IPS-20b (cell line): ENCODE measurements at regions not wholly inside any gene's neighbourhood (a gene's known extent, or its start where the extent isn't known, plus 50 kb on each side); places are given as distances from the start of the nearest gene placed in this dataset.
A peak's percentile ranks its signal among the peaks of the same experiment; 100 is the strongest.

Source experiments
- H3K27ac ChIP-seq: one replicate; pipeline ENCODE4 v1.5.1; 2013; ENCODE audit warnings: low read length
- H3K27me3 ChIP-seq: 2 replicates; pipeline ENCODE4 v1.6.1; 2013; ENCODE audit warnings: mild to moderate bottlenecking, low read length, inconsistent platforms; ENCODE audit not compliant: insufficient read depth
- H3K36me3 ChIP-seq: 2 replicates; pipeline ENCODE4 v1.6.1; 2013; ENCODE audit warnings: low read depth, mild to moderate bottlenecking, inconsistent platforms, low read length, moderate library complexity; ENCODE audit not compliant: insufficient read depth
- H3K4me1 ChIP-seq: 2 replicates; pipeline ENCODE4 v1.6.1; 2013; ENCODE audit warnings: mild to moderate bottlenecking, control low read depth, inconsistent platforms, low read length, moderate library complexity; ENCODE audit not compliant: insufficient read depth
- H3K4me3 ChIP-seq: 2 replicates; pipeline ENCODE4 v1.5.1; 2013; ENCODE audit warnings: mild to moderate bottlenecking, low read length, inconsistent platforms
- H3K9ac ChIP-seq: 2 replicates; pipeline ENCODE4 v1.6.1; 2013; ENCODE audit warnings: low read depth, mild to moderate bottlenecking, inconsistent platforms, low read length, moderate library complexity
- H3K9me3 ChIP-seq: 2 replicates; pipeline ENCODE4 v1.6.1; 2013; ENCODE audit warnings: mild to moderate bottlenecking, low read depth, low read length, inconsistent platforms; ENCODE audit not compliant: insufficient read depth

DNA sequence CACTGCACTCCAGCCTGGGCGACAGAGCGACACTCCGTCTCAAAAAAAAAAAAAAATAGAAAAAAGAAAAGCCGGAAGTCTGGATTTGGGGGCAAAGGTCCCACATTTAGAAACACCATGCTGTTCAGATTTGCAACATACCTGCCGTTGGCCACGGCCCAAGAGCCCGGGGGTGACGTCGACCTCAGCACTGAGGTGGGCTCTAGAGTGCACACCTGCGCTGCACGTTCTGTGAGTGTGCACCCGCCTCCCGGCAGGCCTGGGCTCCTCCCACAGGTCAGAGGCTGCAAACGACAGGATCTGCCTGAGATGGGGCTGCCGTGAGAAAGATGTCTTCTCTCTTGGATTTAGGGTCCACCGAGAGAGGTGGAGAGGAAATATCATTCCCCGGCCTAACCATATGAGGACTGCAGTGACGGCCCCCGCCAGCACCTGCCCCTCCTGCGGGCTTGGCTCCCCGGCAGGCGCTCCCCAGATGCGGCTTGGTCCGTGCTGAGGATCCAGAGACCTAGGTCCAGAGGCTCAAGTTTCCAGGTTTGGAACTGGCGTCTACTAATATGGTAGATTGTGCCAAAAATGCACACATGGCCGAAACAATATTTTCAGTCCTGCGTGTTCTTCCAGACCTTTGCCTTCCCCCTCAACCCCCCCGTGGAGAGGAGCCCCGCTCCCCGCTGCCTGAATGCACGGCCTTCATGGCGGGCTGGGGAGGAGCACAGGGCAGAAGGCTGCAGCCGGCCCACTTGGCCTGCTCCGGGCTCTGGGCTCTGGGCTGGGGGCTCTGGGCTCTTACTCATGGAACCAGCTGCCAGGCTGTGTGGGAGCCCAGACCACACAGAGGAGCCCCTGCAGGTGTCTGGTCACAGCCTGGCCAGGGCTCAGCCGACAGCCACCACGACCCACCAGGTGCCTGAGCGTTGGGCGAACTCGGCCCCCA lies 58.8 kb upstream of the FBRSL1 start:
- Histone ChIP-seq H3K4me3 (no peak overlapping the region; the same call in 1 of the 2 replicates), H3K27ac (no peak overlapping the region), H3K9ac (no peak overlapping the region), H3K9me3 (peaks cover 2% of the 10 kb centered on the region), H3K27me3 (peaks cover 97% of the 10 kb centered on the region), H3K36me3 (no peaks in the 10 kb centered on the region), H3K4me1 (peaks cover 5% of the 10 kb centered on the region; the same call in 1 of the 2 replicates)

DNA sequence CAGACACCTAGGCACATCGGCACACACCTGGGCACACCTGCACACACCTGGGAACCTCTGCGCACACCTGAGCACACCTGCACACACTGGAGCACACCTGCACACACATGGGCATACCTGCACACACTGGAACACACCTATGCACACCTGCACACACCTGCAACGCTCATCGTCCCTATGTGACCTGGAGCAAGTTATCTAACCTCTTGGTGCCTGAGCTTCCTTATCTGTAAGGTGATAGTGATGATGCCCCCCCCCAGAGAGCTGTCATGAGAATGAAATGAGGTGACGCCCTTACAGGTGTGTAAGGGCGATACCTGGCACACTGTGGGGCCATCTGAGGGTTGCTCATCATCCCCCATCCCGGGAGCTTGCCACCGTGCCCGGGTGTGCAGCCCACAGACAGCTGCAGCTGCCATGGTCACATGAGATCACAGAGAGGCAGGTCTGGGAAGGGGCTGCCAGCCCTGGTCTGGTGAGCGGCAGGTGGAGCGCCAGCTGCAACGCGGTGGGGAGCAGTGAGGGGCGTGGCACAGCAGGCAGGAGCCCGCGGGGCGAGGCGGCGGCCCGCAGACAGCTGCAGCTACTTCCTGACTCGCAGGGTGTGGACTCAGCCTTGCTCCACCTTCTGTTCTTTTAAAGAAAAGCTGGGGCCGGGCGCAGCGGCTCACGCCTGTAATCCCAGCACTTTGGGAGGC lies 59.9 kb upstream of the FBRSL1 start:
- Histone ChIP-seq H3K4me3 (no peak overlapping the region; the same call in 1 of the 2 replicates), H3K9ac (no peak overlapping the region), H3K27ac (no peak overlapping the region), H3K4me1 (peaks cover 5% of the 10 kb centered on the region; the same call in 1 of the 2 replicates), H3K9me3 (no peaks in the 10 kb centered on the region), H3K27me3 (peaks cover 97% of the 10 kb centered on the region), H3K36me3 (no peaks in the 10 kb centered on the region)

DNA sequence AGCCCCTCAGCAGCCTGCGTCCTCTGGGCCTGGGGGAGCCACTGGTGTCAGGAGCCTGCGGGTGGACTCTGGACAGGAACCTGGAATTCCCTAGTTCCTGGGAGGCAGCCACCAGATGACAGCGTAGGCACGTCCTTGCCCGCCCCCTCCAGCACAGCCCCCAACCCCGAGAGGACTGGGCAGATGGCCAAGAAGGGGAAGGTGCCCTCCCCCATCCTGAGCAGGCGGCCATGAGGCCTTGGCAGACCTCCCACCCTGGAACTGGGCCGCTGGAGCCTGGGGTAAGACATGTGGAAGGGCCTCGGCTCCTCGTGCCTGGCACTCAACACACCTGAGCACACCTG lies 60.4 kb upstream of the FBRSL1 start:
- no peak overlapping the region for H3K9ac ChIP-seq
- H3K36me3 ChIP-seq: no peaks in the 10 kb centered on the region
- no peak overlapping the region; the same call in 1 of the 2 replicates for H3K4me3 ChIP-seq
- H3K27me3 ChIP-seq: peaks cover 97% of the 10 kb centered on the region
- no peak overlapping the region for H3K27ac ChIP-seq
- peaks cover 5% of the 10 kb centered on the region; the same call in 1 of the 2 replicates for H3K4me1 ChIP-seq
- no peaks in the 10 kb centered on the region; the same call in 1 of the 2 replicates for H3K9me3 ChIP-seq

DNA sequence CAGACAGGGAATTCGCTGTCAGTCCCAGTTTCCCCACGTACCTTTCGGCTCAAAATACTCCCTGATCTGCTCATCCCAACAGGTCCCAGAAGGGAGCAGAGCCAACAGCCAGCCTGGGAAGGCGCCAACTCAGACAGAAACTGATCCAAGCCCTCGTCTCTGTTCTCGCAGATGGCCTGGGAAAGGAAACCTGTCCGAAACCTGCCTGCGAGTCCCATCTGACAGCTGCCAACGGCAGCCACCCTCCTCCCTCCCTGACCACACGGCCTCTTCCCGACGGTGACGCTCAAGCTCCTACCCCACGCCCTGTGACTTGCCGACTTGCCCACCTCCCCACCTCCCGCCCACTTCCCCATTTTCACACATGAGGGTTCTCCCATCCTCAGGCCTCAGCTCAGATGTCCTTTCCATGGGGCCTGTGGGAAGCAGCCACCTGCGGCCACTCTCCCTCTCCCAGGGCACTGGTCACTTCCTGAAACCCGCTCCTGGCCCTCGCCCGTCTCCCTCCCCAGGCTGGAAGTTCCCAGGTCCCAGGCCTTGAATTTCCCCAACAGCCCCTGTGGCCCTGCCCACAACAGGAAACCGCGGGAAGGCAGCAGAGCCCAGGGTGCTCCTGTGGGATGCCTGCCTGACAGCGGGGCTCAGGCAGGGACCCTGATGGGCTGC lies 60.9 kb upstream of the FBRSL1 start:
- H3K4me1 ChIP-seq: peaks cover 5% of the 10 kb centered on the region; the same call in 1 of the 2 replicates
- H3K27me3 ChIP-seq: peaks cover 97% of the 10 kb centered on the region
- H3K9me3 ChIP-seq: no peaks in the 10 kb centered on the region; the same call in 1 of the 2 replicates
- 0 out of 2 replicates have a peak overlapping the region, but pooled peaks have one; percentile 23 for H3K4me3 ChIP-seq
- no peak overlapping the region for H3K27ac ChIP-seq
- H3K9ac ChIP-seq: no peak overlapping the region
- H3K36me3 ChIP-seq: no peaks in the 10 kb centered on the region

DNA sequence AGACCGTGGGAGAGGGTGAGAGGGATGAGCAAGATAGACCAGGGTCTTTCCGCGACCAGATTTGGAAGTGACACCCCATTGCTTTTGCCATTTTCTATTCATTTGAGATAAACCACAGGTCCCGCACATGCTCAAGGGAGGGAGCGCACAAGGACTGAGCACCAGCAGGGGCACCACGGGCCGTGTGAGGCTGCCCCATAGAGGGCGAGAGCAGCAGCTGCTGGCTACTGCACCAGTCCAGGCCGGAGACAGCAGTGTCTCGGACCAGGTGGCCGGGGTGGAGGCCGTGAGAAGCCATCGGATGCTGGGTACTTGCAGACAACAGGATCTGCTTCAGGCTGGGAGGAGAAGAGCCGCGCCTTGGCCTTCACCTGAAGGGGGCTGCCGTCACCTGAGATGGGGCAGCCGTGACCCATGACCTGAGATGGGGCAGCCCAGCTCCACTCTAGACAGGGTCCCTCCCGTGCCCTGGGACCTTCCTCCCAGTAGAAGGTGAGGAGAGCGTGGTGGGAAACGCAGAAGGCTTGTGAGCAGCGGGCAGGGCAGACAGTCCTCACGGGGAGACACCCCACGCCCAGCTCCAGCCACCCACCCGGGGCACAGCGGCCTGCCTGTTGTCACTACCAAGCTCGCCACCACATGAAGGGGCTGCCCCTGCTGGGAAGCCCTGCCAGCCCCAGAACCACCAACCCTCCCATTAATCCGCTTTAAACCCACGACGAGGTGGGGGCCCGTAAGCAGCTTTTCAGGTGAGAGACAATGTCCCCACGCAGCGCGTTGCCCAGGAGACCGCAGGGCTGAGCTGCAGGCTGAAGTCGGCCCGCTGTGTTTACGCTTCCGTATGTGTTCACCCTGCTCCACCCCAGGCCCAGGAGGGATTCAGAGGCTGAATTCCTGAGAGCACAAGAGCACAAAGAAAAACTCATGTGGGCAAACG lies 61.7 kb upstream of the FBRSL1 start:
- Histone ChIP-seq H3K4me3 (0 out of 2 replicates have a peak overlapping the region, but pooled peaks have one; percentile 23), H3K9me3 (no peaks in the 10 kb centered on the region; the same call in 1 of the 2 replicates), H3K36me3 (no peaks in the 10 kb centered on the region), H3K9ac (no peak overlapping the region), H3K27ac (no peak overlapping the region), H3K4me1 (peaks cover 5% of the 10 kb centered on the region; the same call in 1 of the 2 replicates), H3K27me3 (peaks cover 97% of the 10 kb centered on the region)

DNA sequence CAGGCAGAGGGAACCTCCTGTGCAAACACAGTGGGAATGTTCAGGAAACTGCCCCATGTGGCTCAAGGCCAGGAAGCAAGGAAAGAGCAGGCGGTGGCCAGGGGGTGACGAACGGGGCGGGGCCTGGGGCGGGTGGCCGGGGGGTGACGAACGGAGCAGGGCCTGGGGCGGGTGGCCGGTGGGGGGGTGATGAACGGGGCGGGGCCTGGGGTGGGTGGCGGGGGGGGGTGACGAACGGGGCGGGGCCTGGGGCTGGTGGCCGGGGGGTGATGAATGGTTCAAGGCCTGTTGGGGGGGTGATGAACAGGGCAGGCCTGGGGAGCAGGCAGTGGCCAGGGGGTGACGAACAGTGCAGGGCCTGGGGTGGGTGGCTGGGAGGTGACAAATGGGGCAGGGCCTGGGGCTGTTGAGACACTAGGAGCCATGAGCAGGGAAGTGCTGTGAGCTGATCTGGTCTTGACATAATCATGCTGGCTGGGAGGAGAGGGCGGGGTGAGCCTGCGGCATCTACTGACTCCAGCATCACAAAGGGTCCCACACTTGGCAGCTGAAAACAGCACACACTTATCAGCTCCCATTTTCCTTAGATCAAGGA lies 62.7 kb upstream of the FBRSL1 start:
- Histone ChIP-seq H3K4me3 (no peak overlapping the region), H3K27ac (no peak overlapping the region), H3K9me3 (no peaks in the 10 kb centered on the region; the same call in 1 of the 2 replicates), H3K4me1 (peaks cover 5% of the 10 kb centered on the region; the same call in 1 of the 2 replicates), H3K36me3 (no peaks in the 10 kb centered on the region), H3K27me3 (peaks cover 97% of the 10 kb centered on the region), H3K9ac (no peak overlapping the region)

DNA sequence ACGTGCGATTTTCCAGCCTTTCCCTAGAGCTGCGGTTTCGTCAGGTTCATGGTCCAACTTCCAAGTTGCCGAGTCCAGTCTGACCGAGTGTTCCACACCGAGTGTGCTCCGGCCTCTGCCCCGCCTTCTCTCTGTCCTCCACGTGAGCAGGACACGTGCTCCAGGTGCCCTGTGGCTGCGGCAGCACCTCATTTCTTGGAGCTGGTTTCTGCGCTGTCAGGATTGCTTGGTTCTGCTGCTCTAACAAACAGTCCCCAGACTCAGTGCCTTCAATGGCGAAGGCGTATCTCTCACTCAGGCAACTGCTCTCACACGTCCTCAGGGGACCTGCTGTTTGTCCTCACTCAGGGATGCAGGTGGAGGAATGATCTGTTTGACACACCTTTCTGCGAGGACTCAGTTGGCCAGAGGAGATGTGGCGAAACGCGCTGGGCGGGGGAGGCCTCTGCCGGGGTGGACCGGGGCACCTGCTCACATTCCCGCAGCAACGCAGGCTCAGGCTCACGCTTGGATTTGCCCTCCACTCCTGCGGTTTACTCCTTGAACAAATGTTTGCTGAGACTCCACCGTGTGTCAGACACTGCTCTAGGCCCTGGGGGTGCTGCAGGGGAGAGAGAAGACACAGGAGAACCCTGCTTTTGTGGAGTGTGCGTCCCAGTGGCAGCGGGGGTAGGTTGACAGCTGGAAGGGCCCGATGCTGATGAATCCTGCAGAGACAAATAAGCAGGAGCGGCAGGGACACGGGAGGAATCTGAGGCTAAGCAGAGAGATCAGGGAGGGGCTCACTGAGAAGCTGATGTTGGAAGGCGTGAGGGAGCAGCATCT lies 63.4 kb upstream of the FBRSL1 start:
- Histone ChIP-seq H3K36me3 (no peaks in the 10 kb centered on the region), H3K27ac (no peak overlapping the region), H3K4me1 (peaks cover 5% of the 10 kb centered on the region; the same call in 1 of the 2 replicates), H3K9ac (no peak overlapping the region), H3K27me3 (peaks cover 97% of the 10 kb centered on the region), H3K4me3 (no peak overlapping the region), H3K9me3 (no peaks in the 10 kb centered on the region; the same call in 1 of the 2 replicates)

DNA sequence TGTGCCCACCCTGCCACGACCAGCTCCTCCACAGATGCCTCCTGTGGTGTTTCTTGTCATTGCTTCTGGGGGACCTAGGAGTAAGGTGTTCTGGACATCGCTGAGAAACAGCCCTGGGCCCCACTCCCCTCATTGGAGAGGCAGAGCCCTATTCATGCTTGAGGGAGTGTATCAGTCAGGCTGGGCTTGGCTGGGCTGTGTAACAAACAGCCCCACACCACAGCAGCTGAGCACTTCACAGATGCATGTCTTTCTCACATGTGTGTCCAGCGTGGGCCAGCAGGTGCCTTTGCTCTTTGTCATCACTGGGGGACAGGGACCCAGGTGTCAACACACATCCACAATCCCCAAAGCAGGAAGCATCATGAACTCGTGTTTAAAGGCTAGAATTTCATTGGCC lies 65.1 kb upstream of the FBRSL1 start:
- H3K4me1 ChIP-seq: peaks cover 5% of the 10 kb centered on the region; the same call in 1 of the 2 replicates
- H3K9me3 ChIP-seq: no peaks in the 10 kb centered on the region; the same call in 1 of the 2 replicates
- no peak overlapping the region for H3K27ac ChIP-seq
- no peak overlapping the region for H3K4me3 ChIP-seq
- no peaks in the 10 kb centered on the region for H3K36me3 ChIP-seq
- no peak overlapping the region for H3K9ac ChIP-seq
- H3K27me3 ChIP-seq: peaks cover 97% of the 10 kb centered on the region

DNA sequence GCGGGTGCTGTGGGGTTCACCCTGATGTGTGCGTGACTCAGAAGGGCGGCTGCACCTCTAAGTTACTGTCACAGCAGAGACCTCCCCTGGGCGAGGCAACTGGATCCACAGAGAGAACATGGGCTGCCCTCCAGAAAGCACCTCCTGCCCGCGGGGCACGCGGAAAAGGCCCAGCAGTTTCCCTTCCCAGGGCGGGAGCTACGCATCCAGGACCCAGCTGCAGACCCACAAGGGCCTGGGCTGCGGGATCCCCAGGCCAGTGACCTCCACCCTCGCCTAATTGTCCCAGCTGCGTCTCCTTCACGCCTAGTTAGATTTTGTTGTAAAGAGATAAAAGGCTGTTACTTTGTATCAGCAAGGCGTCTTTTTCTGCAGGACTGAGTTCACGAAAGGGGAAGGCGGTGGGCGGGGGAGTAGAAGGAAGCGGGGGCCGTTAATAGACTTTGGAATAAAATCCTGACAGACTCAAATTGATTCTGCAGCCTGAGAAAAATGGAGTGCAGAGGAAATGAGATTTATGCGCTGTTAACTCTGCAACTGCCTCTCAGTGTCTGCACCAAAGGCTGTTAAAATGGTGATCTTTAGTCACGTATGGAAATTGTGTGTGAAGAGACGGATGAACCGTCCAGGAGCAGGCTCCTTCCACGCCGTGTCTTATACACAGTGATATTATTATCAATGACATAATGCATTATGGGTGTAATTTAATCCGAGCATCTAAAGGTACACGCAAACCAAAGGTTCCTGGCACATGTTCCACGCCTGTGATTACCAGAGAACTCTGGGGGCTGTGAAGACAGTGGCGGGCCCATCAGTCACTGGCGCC lies 65.9 kb upstream of the FBRSL1 start:
- 0 out of 2 replicates have a peak, but pooled peaks cover 3% of the 10 kb centered on the region for H3K4me1 ChIP-seq
- H3K9me3 ChIP-seq: no peaks in the 10 kb centered on the region; the same call in 1 of the 2 replicates

More for the DNA sequence above, 65.9 kb upstream of the FBRSL1 start:
- peaks cover 97% of the 10 kb centered on the region for H3K27me3 ChIP-seq
- no peaks in the 10 kb centered on the region for H3K36me3 ChIP-seq
- H3K4me3 ChIP-seq: no peak overlapping the region
- no peak overlapping the region for H3K27ac ChIP-seq
- no peak overlapping the region for H3K9ac ChIP-seq
